GM19035 (cell line): ENCODE measurements at regions not wholly inside any gene's neighbourhood (a gene's known extent, or its start where the extent isn't known, plus 50 kb on each side); places are given as distances from the start of the nearest gene placed in this dataset.

Source experiments
- ATAC-seq: cut with Tn5 transposase; IDR thresholded peaks from one replicate; pipeline ENCODE4 v1.9.1; 2021; ENCODE audit not compliant: unreplicated experiment

- no peak for ATAC-seq
Measured at GRCh38 chr3:72290859-72291638, 506.1 kb upstream of the PROK2 start.

DNA sequence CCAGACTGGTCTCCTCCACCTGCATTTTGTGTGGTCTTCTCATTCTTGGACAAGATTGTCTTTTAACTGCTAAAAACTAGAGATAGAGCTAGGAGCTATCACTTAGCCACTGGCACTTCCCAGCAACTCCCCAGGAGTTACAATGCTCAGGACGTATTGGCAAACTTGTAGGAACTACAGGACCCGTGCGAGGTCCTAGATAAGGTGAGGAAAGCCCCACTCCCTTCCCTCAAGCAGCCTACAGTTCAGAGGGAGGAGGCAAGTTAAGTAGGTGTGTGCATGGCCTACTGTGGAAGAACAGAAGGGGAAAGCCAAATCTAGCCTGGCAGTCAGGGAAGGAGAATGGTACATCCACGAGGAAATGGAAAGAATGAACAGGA, 504.7 kb upstream of the PROK2 start:
- no peak for ATAC-seq

- no peak for ATAC-seq
Measured at GRCh38 chr3:72288955-72289691, 504.2 kb upstream of the PROK2 start.

DNA sequence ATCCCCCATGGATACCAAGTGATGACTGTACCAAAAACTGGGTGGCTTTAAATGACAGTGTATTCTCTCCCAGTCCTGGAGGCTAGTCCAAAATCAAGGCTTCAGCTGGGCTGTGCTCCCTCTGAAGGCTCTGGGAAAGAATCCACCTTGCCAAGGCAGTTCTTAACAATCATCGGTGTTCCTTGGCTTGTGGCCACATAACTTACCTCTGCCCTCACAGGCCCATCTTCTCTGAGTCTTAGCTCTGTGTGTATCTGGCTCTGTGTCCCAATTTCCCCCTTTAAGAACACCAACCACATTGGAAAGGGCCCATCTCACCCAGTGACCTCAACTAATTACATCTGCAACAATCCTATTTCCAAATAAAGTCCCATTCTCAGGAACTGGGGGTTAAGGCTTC, 503.0 kb upstream of the PROK2 start:
- no peak for ATAC-seq

- ATAC-seq, result no peak
Measured at GRCh38 chr3:72285502-72285901, 500.6 kb upstream of the PROK2 start.

DNA sequence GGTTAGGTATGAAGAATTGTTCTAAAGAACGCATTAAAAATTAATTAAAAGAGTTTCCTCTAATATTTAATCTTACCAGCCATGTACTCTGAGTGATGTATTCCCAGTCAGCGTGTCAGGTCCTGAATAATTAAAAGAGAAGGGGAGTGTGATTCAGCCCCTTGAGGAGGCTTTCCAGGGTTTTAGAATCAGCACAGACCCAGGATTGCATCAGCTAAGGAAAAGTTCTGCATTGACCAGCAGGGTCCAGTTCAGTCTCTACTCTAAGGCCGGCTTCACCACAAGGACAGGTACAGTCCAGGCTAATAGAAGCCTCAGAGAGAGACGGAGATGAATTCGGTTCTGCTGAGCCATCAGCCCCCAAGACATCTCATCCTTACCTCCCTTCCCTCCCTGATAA, 499.5 kb upstream of the PROK2 start:
- ATAC-seq, result no peak

DNA sequence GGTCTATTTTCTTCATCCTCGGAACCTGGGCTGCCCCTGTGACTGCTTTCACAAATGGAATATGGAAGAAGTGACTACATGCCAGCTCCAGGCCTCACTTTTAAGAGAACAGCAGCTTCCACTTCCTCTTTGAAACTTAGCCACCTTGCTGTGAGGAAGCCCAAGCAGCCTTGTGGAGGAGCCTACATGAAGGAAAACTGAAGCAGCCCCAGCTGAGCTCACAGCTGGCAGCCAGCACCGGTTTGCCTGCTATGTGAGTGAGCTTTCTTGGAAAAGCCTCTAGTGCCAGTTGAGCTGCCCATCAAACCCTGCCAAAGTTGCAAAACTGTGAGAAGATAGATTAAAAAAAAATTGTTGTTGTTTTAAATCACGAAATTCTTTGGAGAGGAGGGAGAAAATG, 498.0 kb upstream of the PROK2 start:
- ATAC-seq, result no peak

- no peak for ATAC-seq
Measured at GRCh38 chr3:72281551-72281950, 496.6 kb upstream of the PROK2 start.

DNA sequence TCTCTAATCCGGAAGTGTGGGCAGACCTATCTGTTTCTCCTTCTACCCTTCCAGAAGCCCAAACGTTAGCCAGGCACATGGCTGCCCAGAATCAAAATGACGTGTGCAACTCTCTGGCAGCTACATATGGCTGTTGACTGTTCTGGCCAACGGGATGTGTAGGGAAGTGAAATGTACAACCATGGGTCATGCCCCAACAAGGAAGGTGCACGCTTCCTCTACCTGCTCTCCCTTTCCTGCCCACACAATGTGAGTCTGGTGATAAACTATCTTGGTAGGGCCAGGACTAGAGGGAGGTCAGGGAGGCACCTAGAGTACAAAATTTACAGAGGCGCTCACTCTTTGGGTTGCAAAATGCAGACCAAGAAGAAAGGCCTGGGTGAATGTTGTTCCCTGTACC, 495.9 kb upstream of the PROK2 start:
- no peak for ATAC-seq

DNA sequence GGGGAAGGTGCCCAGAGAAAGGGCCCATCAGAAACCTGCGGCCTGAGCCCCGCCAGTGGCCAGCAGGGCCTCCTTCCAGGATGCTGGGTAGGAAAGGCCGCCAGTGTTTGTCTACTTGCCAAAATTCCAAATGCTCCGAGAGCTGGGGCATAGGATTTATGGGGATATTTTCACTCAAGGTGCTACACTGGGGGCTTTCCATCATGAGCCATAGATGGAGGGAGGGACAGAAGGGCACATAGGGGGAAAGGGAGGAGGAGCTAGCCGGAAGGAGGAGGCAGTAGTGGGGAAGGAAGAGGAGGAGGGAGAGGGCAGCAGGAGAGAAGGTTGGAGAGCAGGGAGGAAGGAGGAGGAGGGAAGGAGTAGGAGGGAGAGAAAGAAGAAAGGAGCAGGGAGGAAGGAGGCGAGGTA, 494.7 kb upstream of the PROK2 start:
- ATAC-seq, result no peak

DNA sequence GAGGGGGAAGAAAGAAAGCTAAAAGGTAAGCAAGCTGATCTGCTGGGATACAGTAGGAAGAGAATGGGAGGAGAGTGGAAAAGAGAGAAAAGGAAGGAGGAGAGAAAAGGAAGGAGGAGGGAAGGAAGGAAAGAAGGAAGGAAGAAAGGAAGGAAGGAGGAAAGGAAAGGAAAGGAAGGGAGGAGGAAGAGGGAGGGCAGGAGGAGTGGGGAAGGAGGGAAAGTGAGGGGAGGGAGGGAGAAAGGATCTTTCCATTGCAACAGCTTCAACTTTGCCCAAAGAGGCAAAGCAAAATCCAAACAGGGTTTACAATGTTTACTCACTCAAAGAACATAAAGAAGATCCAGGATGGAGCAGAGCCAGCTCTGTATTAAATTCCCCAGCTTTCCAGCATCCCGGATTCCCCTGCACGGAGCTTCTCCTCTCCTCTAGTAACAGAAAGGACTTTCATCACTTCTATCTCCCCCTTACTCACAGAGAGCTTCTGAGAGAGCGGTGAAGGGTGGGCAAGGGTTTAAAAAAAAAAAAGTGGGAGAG, 494.2 kb upstream of the PROK2 start:
- ATAC-seq, result no peak

DNA sequence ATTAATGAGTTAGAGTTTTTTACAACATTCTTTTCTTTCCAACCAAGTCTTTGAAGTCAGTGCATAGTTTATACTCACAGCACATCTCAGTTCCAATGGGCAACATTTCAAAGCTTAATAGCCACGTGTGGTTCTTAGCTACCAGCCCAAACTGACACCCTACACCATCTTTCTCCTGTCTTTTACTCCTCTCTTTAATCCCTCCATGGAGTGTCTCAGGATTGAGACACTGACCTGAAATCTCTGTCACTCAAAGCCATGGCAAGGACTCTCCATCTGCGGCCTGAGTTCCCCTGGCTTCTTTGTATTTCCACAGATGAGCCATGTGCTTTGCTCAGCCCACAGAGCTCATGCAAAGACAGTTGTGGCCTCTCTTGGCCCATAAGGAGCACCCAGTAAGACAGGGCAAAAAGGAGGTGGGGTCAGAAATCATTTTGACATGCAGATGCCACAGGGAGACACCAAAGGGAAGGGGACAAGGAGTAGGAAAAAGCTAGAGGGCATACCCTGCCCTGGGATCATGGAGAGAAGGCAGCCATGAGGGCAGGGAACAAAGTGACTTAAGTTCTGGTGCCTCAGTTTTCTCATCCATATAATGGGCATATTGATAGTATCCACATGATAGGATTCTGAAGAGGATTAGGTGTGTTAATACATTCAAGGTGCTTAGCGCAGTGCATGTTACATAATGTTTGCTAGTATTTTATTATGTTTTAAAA, 493.6 kb upstream of the PROK2 start:
- ATAC-seq, result no peak

DNA sequence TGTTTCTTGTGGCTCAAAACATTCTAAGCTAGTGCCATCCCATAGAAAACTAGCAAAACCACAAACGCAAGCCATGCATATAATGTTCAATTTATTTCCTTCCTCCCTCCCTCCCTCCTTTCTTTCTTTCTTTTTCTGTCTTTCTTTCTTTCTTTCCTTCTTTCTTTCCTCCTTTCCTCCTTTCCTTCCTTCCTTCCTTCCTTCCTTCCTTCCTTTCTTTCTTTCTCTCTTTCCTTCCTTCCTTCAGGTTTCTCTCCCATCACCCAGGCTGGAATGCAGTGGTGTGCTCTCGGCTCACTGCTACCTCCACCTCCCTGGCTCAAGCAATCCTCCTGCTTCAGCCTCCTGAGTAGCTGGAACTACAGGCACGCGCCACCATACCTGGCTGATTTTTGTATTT, 492.8 kb upstream of the PROK2 start:
- ATAC-seq, result no peak

DNA sequence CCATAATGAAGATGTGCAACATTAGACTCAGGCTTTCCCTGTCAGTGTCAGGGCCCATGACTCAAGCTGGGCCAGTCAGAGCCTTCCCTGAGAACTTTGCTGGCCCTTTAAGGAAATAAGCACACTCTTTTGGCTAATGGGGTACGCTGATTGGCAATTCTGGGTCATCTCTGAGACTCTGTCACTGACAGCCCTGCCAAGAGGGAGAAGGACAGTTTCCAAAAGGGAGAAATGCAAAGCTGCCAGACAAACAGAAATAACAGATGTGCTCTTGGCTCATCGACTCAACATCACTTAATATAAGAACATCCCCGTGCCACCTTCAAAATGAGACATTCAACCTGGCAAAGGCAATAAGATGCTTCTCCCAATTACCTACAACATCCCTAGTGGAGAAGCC, 491.9 kb upstream of the PROK2 start:
- ATAC-seq, result no peak

GRCh38 chr3:72275331-72275751, 490.4 kb upstream of the PROK2 start:
- ATAC-seq, result no peak

- no peak for ATAC-seq
Measured at GRCh38 chr3:72274493-72275330, 489.8 kb upstream of the PROK2 start.

DNA sequence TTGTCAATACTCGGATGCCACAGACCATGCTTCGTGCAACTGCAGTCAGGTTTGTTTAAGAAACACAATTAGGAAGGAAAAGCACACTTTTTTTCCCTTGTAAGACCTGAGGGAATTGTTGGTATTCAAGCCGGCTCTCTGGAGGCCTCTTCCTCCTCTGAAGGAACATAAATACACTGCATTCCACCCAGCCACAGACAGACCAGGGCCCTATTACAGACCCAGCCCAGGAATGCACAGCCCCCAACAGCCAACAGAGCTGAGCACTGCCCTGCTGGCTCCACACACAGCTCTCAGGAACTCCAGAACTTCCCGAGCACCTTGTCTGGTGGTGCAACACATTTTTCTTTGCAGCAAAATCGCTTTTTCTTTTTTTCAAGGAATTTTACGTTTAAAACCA, 488.7 kb upstream of the PROK2 start:
- ATAC-seq, result no peak

GRCh38 chr3:72272356-72272755, 487.4 kb upstream of the PROK2 start:
- no peak for ATAC-seq

GRCh38 chr3:72271923-72272322, 487.0 kb upstream of the PROK2 start:
- no peak for ATAC-seq

DNA sequence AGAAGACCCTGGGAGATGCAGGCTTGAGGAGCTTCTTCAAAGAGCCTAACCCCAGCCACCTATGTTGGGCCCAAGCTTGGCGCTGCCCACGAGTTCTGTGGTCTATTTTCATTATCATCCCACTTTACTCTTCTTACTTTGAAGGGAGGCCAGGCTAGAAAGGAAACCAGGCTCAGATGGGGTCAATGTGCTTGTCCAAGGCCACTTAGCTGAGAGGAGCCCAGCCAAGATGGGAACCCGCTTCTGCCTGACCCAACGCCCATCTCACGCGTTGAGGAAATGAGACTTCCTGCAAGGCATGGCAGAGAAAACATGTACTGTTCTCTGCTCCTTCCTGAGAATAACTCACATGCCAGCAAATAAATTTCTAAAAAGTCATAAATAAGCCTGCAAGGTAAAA, 486.3 kb upstream of the PROK2 start:
- ATAC-seq, result no peak

- ATAC-seq, result no peak
Measured at GRCh38 chr3:72270730-72271129, 485.8 kb upstream of the PROK2 start.
